H1 (cell line): ENCODE measurements at regions not wholly inside any gene's neighbourhood (a gene's known extent, or its start where the extent isn't known, plus 50 kb on each side); places are given as distances from the start of the nearest gene placed in this dataset.

Experiments
- ASH2L ChIP-seq: fragments of 200-600, 300-600 bp; sonication (generic); IDR thresholded peaks from one replicate; pipeline ENCODE4 v1.7.1; 2017; ENCODE audit warnings: low read length
- GTF2F1 ChIP-seq: IDR thresholded peaks from 2 replicates; pipeline ENCODE4 v1.6.1; 2012; ENCODE audit warnings: low read depth, low read length, improper control_type of control experiment, borderline replicate concordance
- HDAC6 ChIP-seq: IDR thresholded peaks from one replicate; pipeline ENCODE4 v1.7.1; 2012; ENCODE audit warnings: low read depth, mild to moderate bottlenecking, inconsistent platforms, low read length, moderate library complexity
- JUN ChIP-seq: IDR thresholded peaks from 2 replicates; pipeline ENCODE4 v1.6.1; 2011; ENCODE audit warnings: low read depth, mild to moderate bottlenecking, improper control_type of control experiment, low read length
- KDM5A ChIP-seq: fragments of 200-600 bp; IDR thresholded peaks from 2 replicates; pipeline ENCODE4 v1.7.1; 2012; ENCODE audit warnings: mild to moderate bottlenecking, low read length, inconsistent platforms, mixed read lengths
- SAP30 ChIP-seq: fragments of 300-600 bp; sonication (generic); IDR thresholded peaks from 2 replicates; pipeline ENCODE4 v1.7.1; 2012; ENCODE audit warnings: low read length, moderate library complexity, mild to moderate bottlenecking, inconsistent platforms; ENCODE audit not compliant: insufficient read depth, insufficient replicate concordance
- SIX5 ChIP-seq: IDR thresholded peaks from 2 replicates; pipeline ENCODE4 v1.6.1; 2011; ENCODE audit warnings: mild to moderate bottlenecking, low read depth, low read length
- ZNF274 ChIP-seq: IDR thresholded peaks from 2 replicates; pipeline ENCODE4 v1.7.0; 2012; ENCODE audit warnings: low read length, borderline replicate concordance; ENCODE audit errors: extremely low read depth
- TF ChIP-seq, protein P1 (sequence below): IDR thresholded peaks from 2 replicates; pipeline ENCODE4 v1.6.1; 2012; ENCODE audit warnings: inconsistent platforms

DNA sequence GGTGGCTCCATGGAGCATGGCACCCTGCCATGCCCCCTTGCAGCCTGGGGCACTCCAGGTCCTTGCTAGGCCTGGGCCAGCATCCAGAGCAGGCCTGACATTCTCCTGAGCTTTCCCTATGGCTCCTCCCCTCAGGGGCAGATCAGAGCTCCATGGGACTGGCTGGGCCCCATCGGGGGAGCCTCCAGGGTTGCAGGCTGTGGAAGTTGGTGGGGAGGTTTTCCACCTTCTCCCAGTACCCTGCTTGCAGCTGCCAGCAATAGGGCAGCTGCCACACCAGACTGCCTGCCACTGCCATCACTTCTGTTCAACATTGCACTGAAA, 75.7 kb upstream of the TP63 start (continued):
- TF ChIP-seq SAP30 (no peak), SIX5 (no peak), KDM5A (no peak), ZNF274 (no peak), GTF2F1 (no peak), HDAC6 (no peak), JUN (no peak), ASH2L (no peak)
- TF ChIP-seq, protein P1, sequence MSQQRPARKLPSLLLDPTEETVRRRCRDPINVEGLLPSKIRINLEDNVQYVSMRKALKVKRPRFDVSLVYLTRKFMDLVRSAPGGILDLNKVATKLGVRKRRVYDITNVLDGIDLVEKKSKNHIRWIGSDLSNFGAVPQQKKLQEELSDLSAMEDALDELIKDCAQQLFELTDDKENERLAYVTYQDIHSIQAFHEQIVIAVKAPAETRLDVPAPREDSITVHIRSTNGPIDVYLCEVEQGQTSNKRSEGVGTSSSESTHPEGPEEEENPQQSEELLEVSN = no peak
